NCI-H2081 treated with DMSO at 0.1 percent for 48 hours (cell line): ENCODE measurements at regions not wholly inside any gene's neighbourhood (a gene's known extent, or its start where the extent isn't known, plus 50 kb on each side); places are given as distances from the start of the nearest gene placed in this dataset.
"Not testable (repeated sequence)": the region's sequence is repeated elsewhere in the genome, so short reads cannot be mapped to it uniquely, and the experiment has no call there.

ENCODE experiments used
- DNase-seq: peaks from one replicate; lab custom pipeline; 2025; lab: John Stamatoyannopoulos, UW

GRCh38 chr15:46960581-46960980 lies 756.7 kb upstream of the SEMA6D start:
- no peak for DNase-seq

- DNase-seq: no peak
Measured at GRCh38 chr15:46961795-46962194, 755.5 kb upstream of the SEMA6D start.

GRCh38 chr15:46988055-46988454 lies 729.2 kb upstream of the SEMA6D start:
- DNase-seq: not testable (repeated sequence)

GRCh38 chr15:46996359-46996758 lies 720.9 kb upstream of the SEMA6D start:
- no peak for DNase-seq

GRCh38 chr15:46997501-46997900 lies 719.8 kb upstream of the SEMA6D start:
- DNase-seq: no peak

GRCh38 chr15:47003568-47003967 lies 713.7 kb upstream of the SEMA6D start:
- no peak for DNase-seq

- no peak for DNase-seq
Measured at GRCh38 chr15:47013446-47013845, 703.9 kb upstream of the SEMA6D start.

- DNase-seq: no peak
Measured at GRCh38 chr15:47027322-47027946, 689.9 kb upstream of the SEMA6D start.

- no peak for DNase-seq
Measured at GRCh38 chr15:47035475-47036406, 681.6 kb upstream of the SEMA6D start.

GRCh38 chr15:47037003-47037402 lies 680.3 kb upstream of the SEMA6D start:
- no peak for DNase-seq

- DNase-seq: no peak
Measured at GRCh38 chr15:47039225-47039624, 678.1 kb upstream of the SEMA6D start.

GRCh38 chr15:47041301-47041700 lies 676.0 kb upstream of the SEMA6D start:
- DNase-seq: no peak

- not testable (repeated sequence) for DNase-seq
Measured at GRCh38 chr15:47047981-47048380, 669.3 kb upstream of the SEMA6D start.

GRCh38 chr15:47066392-47066791 lies 650.9 kb upstream of the SEMA6D start:
- no peak for DNase-seq

GRCh38 chr15:47077846-47078245 lies 639.5 kb upstream of the SEMA6D start:
- not testable (repeated sequence) for DNase-seq

GRCh38 chr15:47095833-47096232 lies 621.5 kb upstream of the SEMA6D start:
- no peak for DNase-seq

- not testable (repeated sequence) for DNase-seq
Measured at GRCh38 chr15:47098526-47098925, 618.8 kb upstream of the SEMA6D start.

- not testable (repeated sequence) for DNase-seq
Measured at GRCh38 chr15:47099801-47100200, 617.5 kb upstream of the SEMA6D start.

GRCh38 chr15:47108800-47109199 lies 608.5 kb upstream of the SEMA6D start:
- DNase-seq: not testable (repeated sequence)

GRCh38 chr15:47116698-47117097 lies 600.6 kb upstream of the SEMA6D start:
- DNase-seq: no peak

GRCh38 chr15:47119349-47119748 lies 598.0 kb upstream of the SEMA6D start:
- no peak for DNase-seq

GRCh38 chr15:47124430-47125102 lies 592.7 kb upstream of the SEMA6D start:
- no peak for DNase-seq

- no peak for DNase-seq
Measured at GRCh38 chr15:47129033-47129432, 588.3 kb upstream of the SEMA6D start.
